IMR-90 (cell line): ENCODE measurements at regions not wholly inside any gene's neighbourhood (a gene's known extent, or its start where the extent isn't known, plus 50 kb on each side); places are given as distances from the start of the nearest gene placed in this dataset.

Source experiments
- ATAC-seq: fragments of 200-7000 bp; cut with Tn5 transposase; 2 replicates; pipeline ENCODE4 v1.9.1; 2020; ENCODE audit warnings: low read depth, mild to moderate bottlenecking, moderate library complexity
- BruUV-seq: library from RNA; stranded (reverse); fragments of 400-500 nt; replicated peaks from 2 replicates; lab custom pipeline; 2021; lab: Mats Ljungman, UMichigan
- CTCF ChIA-PET: fragments of 300-600 bp; formaldehyde crosslinking; extraction: SDS; loops from one replicate; lab custom pipeline; 2021; ENCODE audit warnings: antibody characterized with exemption; lab: Yijun Ruan, JAX
- POLR2A ChIA-PET: fragments of 300-600 bp; sonication (Branson Sonifier 250); formaldehyde crosslinking; loops from one replicate; lab custom pipeline; 2022; ENCODE audit warnings: antibody characterized with exemption; ENCODE audit not compliant: unreplicated experiment; lab: Charles Lee
- DNase-seq: peaks from one replicate; pipeline ENCODE4 v3.0.0; 2013
- H2AFZ ChIP-seq: replicated peaks from 2 replicates; pipeline ENCODE3; 2013; ENCODE audit warnings: low read length, mild to moderate bottlenecking; ENCODE audit not compliant: poor library complexity
- H2AK5ac ChIP-seq: 2 replicates; pipeline ENCODE4 v1.6.1; 2013; ENCODE audit warnings: low read depth, low read length, inconsistent platforms
- H2AK9ac ChIP-seq: replicated peaks from 2 replicates; pipeline ENCODE3; 2013; ENCODE audit warnings: mild to moderate bottlenecking, low read depth, low read length, moderate library complexity; ENCODE audit not compliant: poor library complexity
- H2BK120ac ChIP-seq: 2 replicates; pipeline ENCODE4 v1.6.1; 2013; ENCODE audit warnings: low read depth, low read length, inconsistent platforms
- H2BK15ac ChIP-seq: 3 replicates; pipeline ENCODE4 v1.6.1; 2013; ENCODE audit warnings: low read depth, low read length, inconsistent platforms
- H2BK20ac ChIP-seq: 2 replicates; pipeline ENCODE4 v1.6.1; 2013; ENCODE audit warnings: low read depth, mild to moderate bottlenecking, inconsistent platforms, low read length, moderate library complexity
- H2BK5ac ChIP-seq: 2 replicates; pipeline ENCODE4 v1.6.1; 2013; ENCODE audit warnings: mild to moderate bottlenecking, low read depth, low read length, inconsistent platforms; ENCODE audit not compliant: poor library complexity, severe bottlenecking
- H3K14ac ChIP-seq: replicated peaks from 2 replicates; pipeline ENCODE4 v1.6.1; 2013; ENCODE audit warnings: low read depth, low read length, inconsistent platforms
- H3K18ac ChIP-seq: 2 replicates; pipeline ENCODE4 v1.6.1; 2013; ENCODE audit warnings: low read depth, low read length, control low read depth
- H3K23ac ChIP-seq: 2 replicates; pipeline ENCODE4 v1.6.1; 2013; ENCODE audit warnings: low read depth, low read length, inconsistent platforms
- H3K27ac ChIP-seq: 2 replicates; pipeline ENCODE4 v1.5.1; 2013; ENCODE audit warnings: mild to moderate bottlenecking, control low read depth, low read length; ENCODE audit not compliant: insufficient read depth
- H3K27me3 ChIP-seq: 2 replicates; pipeline ENCODE4 v1.6.1; 2013; ENCODE audit warnings: low read length; ENCODE audit not compliant: control insufficient read depth, insufficient read depth
- H3K36me3 ChIP-seq: 2 replicates; pipeline ENCODE4 v1.6.1; 2013; ENCODE audit warnings: low read length, mixed read lengths; ENCODE audit not compliant: control insufficient read depth, insufficient read depth
- H3K4ac ChIP-seq: 2 replicates; pipeline ENCODE4 v1.6.1; 2013; ENCODE audit warnings: low read depth, low read length, inconsistent platforms
- H3K4me1 ChIP-seq: 2 replicates; pipeline ENCODE4 v1.6.1; 2013; ENCODE audit warnings: low read length, mixed read lengths; ENCODE audit not compliant: control insufficient read depth, insufficient read depth
- H3K4me2 ChIP-seq: 2 replicates; pipeline ENCODE4 v1.6.1; 2013; ENCODE audit warnings: low read depth, mild to moderate bottlenecking, control low read depth, low read length, moderate library complexity
- H3K4me3 ChIP-seq: 2 replicates; pipeline ENCODE4 v1.5.1; 2013; ENCODE audit warnings: low read depth, mild to moderate bottlenecking, control low read depth, low read length, moderate library complexity; ENCODE audit not compliant: insufficient read depth
- H3K56ac ChIP-seq: 2 replicates; pipeline ENCODE4 v1.6.1; 2013; ENCODE audit warnings: low read length, inconsistent platforms; ENCODE audit not compliant: insufficient read depth; ENCODE audit errors: extremely low read depth
- H3K79me1 ChIP-seq, 2 experiments: 2 replicates each; pipeline ENCODE4 v1.6.1; 2013; ENCODE audit warnings: low read length in 2 of 2, inconsistent platforms in 1 of 2, low read depth in 1 of 2
- H3K9ac ChIP-seq: 2 replicates; pipeline ENCODE4 v1.6.1; 2013; ENCODE audit warnings: low read depth, low read length, control low read depth
- H3K9me1 ChIP-seq: 2 replicates; pipeline ENCODE4 v1.6.1; 2013; ENCODE audit warnings: low read length, inconsistent platforms; ENCODE audit not compliant: insufficient read depth
- H3K9me3 ChIP-seq: 2 replicates; pipeline ENCODE4 v1.6.1; 2013; ENCODE audit warnings: low read length; ENCODE audit not compliant: control insufficient read depth, insufficient read depth
- H4K20me1 ChIP-seq: 2 replicates; pipeline ENCODE4 v1.6.1; 2013; ENCODE audit warnings: low read length, inconsistent platforms; ENCODE audit not compliant: insufficient read depth
- H4K5ac ChIP-seq: 2 replicates; pipeline ENCODE4 v1.6.1; 2013; ENCODE audit warnings: mild to moderate bottlenecking, low read depth, low read length, control low read depth
- H4K8ac ChIP-seq, 2 experiments: 2 replicates each; pipeline ENCODE4 v1.6.1; 2013; ENCODE audit warnings: low read depth in 2 of 2, low read length in 2 of 2, control low read depth in 1 of 2, inconsistent platforms in 1 of 2
- H4K91ac ChIP-seq: 2 replicates; pipeline ENCODE4 v1.6.1; 2013; ENCODE audit warnings: low read depth, low read length, inconsistent platforms; ENCODE audit not compliant: insufficient read depth
- BHLHE40 ChIP-seq: fragments of 150-350 bp; IDR thresholded peaks from 2 replicates; pipeline ENCODE4 v1.6.1; 2016; ENCODE audit warnings: mild to moderate bottlenecking, low read depth, low read length
- CEBPB ChIP-seq: IDR thresholded peaks from 2 replicates; pipeline ENCODE4 v1.6.1; 2012; ENCODE audit warnings: low read depth, low read length, improper control_type of control experiment
- CHD1 ChIP-seq: IDR thresholded peaks from 2 replicates; pipeline ENCODE4 v1.6.1; 2012; ENCODE audit warnings: low read depth, low read length, improper control_type of control experiment
- FOS ChIP-seq: fragments of 150-350 bp; IDR thresholded peaks from 2 replicates; pipeline ENCODE4 v1.6.1; 2016; ENCODE audit warnings: low read depth, low read length
- MAFK ChIP-seq: IDR thresholded peaks from 2 replicates; pipeline ENCODE4 v1.6.1; 2012; ENCODE audit warnings: low read depth, low read length, improper control_type of control experiment
- MAZ ChIP-seq: IDR thresholded peaks from 2 replicates; pipeline ENCODE4 v1.6.1; 2012; ENCODE audit warnings: low read depth, mild to moderate bottlenecking, low read length, improper control_type of control experiment, moderate library complexity, borderline replicate concordance
- MXI1 ChIP-seq: IDR thresholded peaks from 2 replicates; pipeline ENCODE4 v1.6.1; 2012; ENCODE audit warnings: low read depth, mild to moderate bottlenecking, low read length, moderate library complexity, borderline replicate concordance
- NFE2L2 ChIP-seq: fragments of 150-350 bp; IDR thresholded peaks from 2 replicates; pipeline ENCODE4 v1.6.1; 2016; ENCODE audit warnings: low read depth, mild to moderate bottlenecking, low read length
- POLR2A ChIP-seq: IDR thresholded peaks from 2 replicates; pipeline ENCODE4 v1.6.1; 2012; ENCODE audit warnings: mild to moderate bottlenecking, low read depth, low read length
- RAD21 ChIP-seq: IDR thresholded peaks from 2 replicates; pipeline ENCODE4 v1.6.1; 2012; ENCODE audit warnings: low read length, improper control_type of control experiment
- RCOR1 ChIP-seq: IDR thresholded peaks from 2 replicates; pipeline ENCODE4 v1.6.1; 2012; ENCODE audit warnings: mild to moderate bottlenecking, low read length, improper control_type of control experiment; ENCODE audit not compliant: insufficient replicate concordance
- RFX5 ChIP-seq: IDR thresholded peaks from 2 replicates; pipeline ENCODE4 v1.8.0; 2012; ENCODE audit warnings: low read depth, mild to moderate bottlenecking, low read length, moderate library complexity
- SMC3 ChIP-seq: fragments of 150-350 bp; IDR thresholded peaks from 2 replicates; pipeline ENCODE4 v1.6.1; 2016; ENCODE audit warnings: low read depth, mild to moderate bottlenecking, antibody characterized with exemption, low read length, moderate library complexity
- WGBS, 2 experiments: methylation state at CpG; one replicate each; pipeline versions ENCODE4 v1.1.5 to v1.1.7; 2013; ENCODE audit warnings: missing lambda C conversion rate in 2 of 2; ENCODE audit not compliant: insufficient read length in 1 of 2; ENCODE audit errors: extremely low coverage in 2 of 2; 5-methylcytosine and 5-hydroxymethylcytosine counted together
- dilution Hi-C: fragments of 300-500 bp; cut with HindIII; formaldehyde crosslinking; loops from one replicate; pipeline ENCODE4 v1.14.3; 2018; ENCODE audit warnings: low sequenced_read_pairs; ENCODE audit not compliant: unreplicated experiment
- in situ Hi-C: fragments of 300-500 bp; cut with MboI; formaldehyde crosslinking; loops from 3 replicates; pipeline ENCODE4 v1.14.3; 2019; ENCODE audit warnings: low sequenced_read_pairs, inconsistent platforms, mixed read lengths
- intact Hi-C: fragments of 100-400 bp; cut with micrococcal nuclease; formaldehyde crosslinking; loops from 2 replicates; pipeline ENCODE4 v1.10.0; 2022
- TF ChIP-seq, protein P1 (sequence below): conservative IDR thresholded peaks from 2 replicates; pipeline ENCODE4 v1.5.1; 2012; ENCODE audit warnings: mild to moderate bottlenecking, low read depth, low read length, improper control_type of control experiment
- TF ChIP-seq, protein P2 (sequence below): fragments of 150-350 bp; IDR thresholded peaks from 2 replicates; pipeline ENCODE4 v1.6.1; 2017; ENCODE audit warnings: mild to moderate bottlenecking, antibody characterized with exemption, low read length, low read depth
- TF ChIP-seq, protein P3 (sequence below): fragments of 150-350 bp; IDR thresholded peaks from 2 replicates; pipeline ENCODE4 v1.6.1; 2016; ENCODE audit warnings: low read depth, mild to moderate bottlenecking, low read length, moderate library complexity, borderline replicate concordance

DNA sequence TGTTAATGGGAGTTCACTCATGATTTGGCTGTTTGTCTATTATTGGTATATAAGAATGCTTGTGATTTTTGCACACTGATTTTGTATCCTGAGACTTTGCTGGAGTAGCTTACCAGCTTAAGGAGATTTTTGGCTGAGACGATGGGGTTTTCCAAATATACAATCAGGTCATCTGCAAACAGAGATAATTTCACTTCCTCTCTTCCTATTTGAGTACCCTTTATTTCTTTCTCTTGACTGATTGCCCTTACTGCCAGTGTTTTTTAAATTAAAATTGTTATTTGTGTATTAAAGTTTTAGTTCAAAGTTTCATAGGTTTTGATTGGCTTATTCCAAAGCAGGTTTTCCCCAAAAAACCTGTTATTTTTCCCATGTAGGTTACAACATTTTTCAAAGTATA, 390.5 kb upstream of the RBMS3 start:
- dilution Hi-C loops: no loop called here
- Histone ChIP-seq H3K79me1 (no peaks in the 10 kb centered on the region), H4K91ac (no peak overlapping the region), H3K14ac (no peak overlapping the region), H3K23ac (no peak overlapping the region), H2AK5ac (no peak overlapping the region), H3K4me1 (no peaks in the 10 kb centered on the region), H3K4me2 (no peak overlapping the region), H4K20me1 (no peaks in the 10 kb centered on the region), H2AK9ac (no peak overlapping the region), H3K27me3 (no peaks in the 10 kb centered on the region), H2BK20ac (no peak overlapping the region), H2BK5ac (no peak overlapping the region), H3K27ac (no peak overlapping the region), H4K5ac (no peak overlapping the region), H2BK15ac (no peak overlapping the region), H3K56ac (no peak overlapping the region), H2BK120ac (no peak overlapping the region), H2AFZ (no peak overlapping the region), H4K8ac (no peak overlapping the region), H3K4ac (no peak overlapping the region), H3K36me3 (no peaks in the 10 kb centered on the region), H3K18ac (no peak overlapping the region), H3K4me3 (no peak overlapping the region), H3K9me3 (no peaks in the 10 kb centered on the region), H3K9me1 (no peaks in the 10 kb centered on the region), H3K9ac (no peak overlapping the region)
- BruUV-seq: no TSS peak
- ATAC-seq (no peak), DNase-seq (no peak)
- TF ChIP-seq, protein P1, sequence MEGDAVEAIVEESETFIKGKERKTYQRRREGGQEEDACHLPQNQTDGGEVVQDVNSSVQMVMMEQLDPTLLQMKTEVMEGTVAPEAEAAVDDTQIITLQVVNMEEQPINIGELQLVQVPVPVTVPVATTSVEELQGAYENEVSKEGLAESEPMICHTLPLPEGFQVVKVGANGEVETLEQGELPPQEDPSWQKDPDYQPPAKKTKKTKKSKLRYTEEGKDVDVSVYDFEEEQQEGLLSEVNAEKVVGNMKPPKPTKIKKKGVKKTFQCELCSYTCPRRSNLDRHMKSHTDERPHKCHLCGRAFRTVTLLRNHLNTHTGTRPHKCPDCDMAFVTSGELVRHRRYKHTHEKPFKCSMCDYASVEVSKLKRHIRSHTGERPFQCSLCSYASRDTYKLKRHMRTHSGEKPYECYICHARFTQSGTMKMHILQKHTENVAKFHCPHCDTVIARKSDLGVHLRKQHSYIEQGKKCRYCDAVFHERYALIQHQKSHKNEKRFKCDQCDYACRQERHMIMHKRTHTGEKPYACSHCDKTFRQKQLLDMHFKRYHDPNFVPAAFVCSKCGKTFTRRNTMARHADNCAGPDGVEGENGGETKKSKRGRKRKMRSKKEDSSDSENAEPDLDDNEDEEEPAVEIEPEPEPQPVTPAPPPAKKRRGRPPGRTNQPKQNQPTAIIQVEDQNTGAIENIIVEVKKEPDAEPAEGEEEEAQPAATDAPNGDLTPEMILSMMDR: no peak
- TF ChIP-seq POLR2A: no peak
- no peak for TF ChIP-seq RAD21
- TF ChIP-seq MXI1: no peak
- no peak for TF ChIP-seq RCOR1
- no peak for TF ChIP-seq RFX5
- TF ChIP-seq, protein P2, sequence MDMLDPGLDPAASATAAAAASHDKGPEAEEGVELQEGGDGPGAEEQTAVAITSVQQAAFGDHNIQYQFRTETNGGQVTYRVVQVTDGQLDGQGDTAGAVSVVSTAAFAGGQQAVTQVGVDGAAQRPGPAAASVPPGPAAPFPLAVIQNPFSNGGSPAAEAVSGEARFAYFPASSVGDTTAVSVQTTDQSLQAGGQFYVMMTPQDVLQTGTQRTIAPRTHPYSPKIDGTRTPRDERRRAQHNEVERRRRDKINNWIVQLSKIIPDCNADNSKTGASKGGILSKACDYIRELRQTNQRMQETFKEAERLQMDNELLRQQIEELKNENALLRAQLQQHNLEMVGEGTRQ: no peak
- TF ChIP-seq BHLHE40: no peak
- no peak for TF ChIP-seq CHD1
- TF ChIP-seq FOS: no peak
- TF ChIP-seq CEBPB: no peak
- TF ChIP-seq MAZ: no peak
- TF ChIP-seq SMC3: no peak
- TF ChIP-seq NFE2L2: no peak
- TF ChIP-seq, protein P3, sequence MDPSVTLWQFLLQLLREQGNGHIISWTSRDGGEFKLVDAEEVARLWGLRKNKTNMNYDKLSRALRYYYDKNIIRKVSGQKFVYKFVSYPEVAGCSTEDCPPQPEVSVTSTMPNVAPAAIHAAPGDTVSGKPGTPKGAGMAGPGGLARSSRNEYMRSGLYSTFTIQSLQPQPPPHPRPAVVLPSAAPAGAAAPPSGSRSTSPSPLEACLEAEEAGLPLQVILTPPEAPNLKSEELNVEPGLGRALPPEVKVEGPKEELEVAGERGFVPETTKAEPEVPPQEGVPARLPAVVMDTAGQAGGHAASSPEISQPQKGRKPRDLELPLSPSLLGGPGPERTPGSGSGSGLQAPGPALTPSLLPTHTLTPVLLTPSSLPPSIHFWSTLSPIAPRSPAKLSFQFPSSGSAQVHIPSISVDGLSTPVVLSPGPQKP: no peak
- TF ChIP-seq MAFK: no peak
- CTCF ChIA-PET: interaction anchor here (0.6 kb wide), 1 partner anchor 11 kb away, joined by 3 read pairs; no protein-coding TSS in a partner anchor
- no CpG with 5 or more reads among the region's 1 CpG for WGBS, 2 experiments
- POLR2A ChIA-PET: no interaction called here
- intact Hi-C loops: no loop called here
- in situ Hi-C loops: no loop called here
